SK-N-SH treated with all-trans-retinoic acid at 6 μM for 48 hours (cell line): ENCODE measurements at regions not wholly inside any gene's neighbourhood (a gene's known extent, or its start where the extent isn't known, plus 50 kb on each side); places are given as distances from the start of the nearest gene placed in this dataset.

Experiments
- ATAC-seq: fragments of 200-7000 bp; cut with Tn5 transposase; 3 replicates; pipeline ENCODE4 v1.9.1; 2020; ENCODE audit warnings: mild to moderate bottlenecking, moderate library complexity
- BACH2 ChIP-seq: fragments of 250-450 bp; sonication (Bioruptor Pico); IDR thresholded peaks from 2 replicates; pipeline ENCODE4 v1.9.0; 2021; ENCODE audit warnings: mild to moderate bottlenecking, borderline replicate concordance
- CREB5 ChIP-seq: fragments of 250-450 bp; sonication (Bioruptor Pico); IDR thresholded peaks from 2 replicates; pipeline ENCODE4 v1.5.1; 2020; ENCODE audit warnings: low read depth, mild to moderate bottlenecking, moderate library complexity
- CSDC2 ChIP-seq: fragments of 250-450 bp; sonication (Bioruptor Pico); IDR thresholded peaks from 2 replicates; pipeline ENCODE4 v1.5.0; 2020; ENCODE audit warnings: mild to moderate bottlenecking, moderate library complexity
- CSRNP3 ChIP-seq: fragments of 250-450 bp; sonication (Bioruptor Pico); IDR thresholded peaks from 2 replicates; pipeline ENCODE4 v1.5.1; 2021; ENCODE audit warnings: mild to moderate bottlenecking, moderate library complexity
- ESRRG ChIP-seq: fragments of 250-450 bp; sonication (Bioruptor Pico); IDR thresholded peaks from 2 replicates; pipeline ENCODE4 v1.6.1; 2021; ENCODE audit warnings: mild to moderate bottlenecking
- OSR1 ChIP-seq: fragments of 250-450 bp; sonication (Bioruptor Pico); IDR thresholded peaks from 2 replicates; pipeline ENCODE4 v1.8.0; 2022; ENCODE audit warnings: moderate library complexity, mild to moderate bottlenecking, inconsistent platforms
- PPARA ChIP-seq: fragments of 250-450 bp; sonication (Bioruptor Pico); IDR thresholded peaks from 2 replicates; pipeline ENCODE4 v1.5.0; 2020; ENCODE audit warnings: mild to moderate bottlenecking, borderline replicate concordance
- SNAI2 ChIP-seq: fragments of 250-450 bp; sonication (Bioruptor Pico); IDR thresholded peaks from 2 replicates; pipeline ENCODE4 v1.5.0; 2020; ENCODE audit warnings: mild to moderate bottlenecking, moderate library complexity
- TCF4 ChIP-seq: fragments of 250-450 bp; sonication (Bioruptor Pico); IDR thresholded peaks from 2 replicates; pipeline ENCODE4 v1.8.0; 2021; ENCODE audit warnings: mild to moderate bottlenecking, moderate library complexity, borderline replicate concordance
- TOX ChIP-seq: fragments of 250-450 bp; sonication (Bioruptor Pico); IDR thresholded peaks from 2 replicates; pipeline ENCODE4 v1.8.0; 2021; ENCODE audit warnings: mild to moderate bottlenecking, moderate library complexity, borderline replicate concordance
- TSHZ2 ChIP-seq: fragments of 250-450 bp; sonication (Bioruptor Pico); IDR thresholded peaks from 2 replicates; pipeline ENCODE4 v1.5.0; 2020; ENCODE audit warnings: mild to moderate bottlenecking, moderate library complexity
- ZFP30 ChIP-seq: fragments of 450-650 bp; formaldehyde crosslinking; IDR thresholded peaks from 2 replicates; pipeline ENCODE4 v1.5.0; 2022; ENCODE audit warnings: mild to moderate bottlenecking, moderate library complexity
- ZNF565 ChIP-seq: fragments of 450-650 bp; formaldehyde crosslinking; conservative IDR thresholded peaks from 2 replicates; pipeline ENCODE4 v1.5.0; 2020; ENCODE audit warnings: low read depth, mild to moderate bottlenecking, moderate library complexity
- ZNF70 ChIP-seq: fragments of 450-650 bp; formaldehyde crosslinking; IDR thresholded peaks from 2 replicates; pipeline ENCODE4 v1.5.0; 2020; ENCODE audit warnings: mild to moderate bottlenecking, moderate library complexity
- ZNF8 ChIP-seq: fragments of 450-650 bp; formaldehyde crosslinking; IDR thresholded peaks from 2 replicates; pipeline ENCODE4 v1.5.0; 2020; ENCODE audit warnings: mild to moderate bottlenecking, moderate library complexity
- TF ChIP-seq, protein P1 (sequence below): fragments of 250-450 bp; sonication (Bioruptor Pico); IDR thresholded peaks from 2 replicates; pipeline ENCODE4 v1.8.0; 2020; ENCODE audit warnings: mild to moderate bottlenecking, moderate library complexity, borderline replicate concordance
- TF ChIP-seq, protein P2 (sequence below): fragments of 250-450 bp; sonication (Bioruptor Pico); IDR thresholded peaks from 2 replicates; pipeline ENCODE4 v1.8.0; 2021; ENCODE audit warnings: low read depth, mild to moderate bottlenecking, moderate library complexity, borderline replicate concordance

DNA sequence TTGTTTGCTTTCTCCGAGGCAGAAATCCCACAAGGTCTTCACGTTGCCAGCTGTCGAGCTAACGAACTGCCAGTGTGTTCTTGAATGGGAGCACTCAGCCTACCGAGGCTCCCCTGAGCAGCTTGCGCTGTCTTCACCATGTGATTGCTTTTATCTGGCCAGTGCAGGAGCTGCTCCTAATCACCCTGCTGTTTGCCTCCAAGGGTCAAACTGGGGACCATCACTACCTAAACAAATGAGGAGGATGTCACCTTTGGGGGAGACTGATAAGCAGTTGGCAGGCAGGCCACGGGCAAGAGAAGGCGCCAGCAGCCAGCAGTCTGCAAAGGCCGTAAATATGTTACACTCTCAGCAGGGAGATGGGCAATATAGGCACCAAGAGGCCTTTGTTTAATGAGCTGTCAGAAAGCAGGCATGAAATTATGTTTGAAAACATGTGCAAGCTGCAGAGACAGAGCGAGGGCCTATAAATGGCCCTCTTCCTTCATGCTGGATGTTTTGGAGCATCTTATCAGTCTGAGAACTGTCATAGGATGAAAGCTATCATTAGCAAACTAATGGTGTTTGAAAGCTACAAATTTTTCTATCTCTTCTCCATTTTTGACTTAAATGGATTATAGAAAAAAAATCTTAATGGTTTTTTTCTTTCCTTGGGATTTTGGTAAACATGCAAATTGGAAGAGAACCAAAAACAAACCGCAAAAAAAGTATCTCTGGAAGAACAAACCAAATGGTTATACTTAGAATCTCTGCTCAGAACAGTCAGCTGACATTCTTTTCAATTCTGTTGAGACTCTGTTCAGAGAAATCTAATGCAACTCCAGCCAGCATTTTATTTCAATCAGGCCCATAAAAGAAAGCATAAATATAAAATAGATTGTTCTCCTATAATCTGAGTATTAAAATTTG, 267.3 kb upstream of the NPVF start:
- TF ChIP-seq CREB5 (CRISPR knock-in tag) (no peak), ZNF565 (CRISPR knock-in tag) (no peak), CSRNP3 (CRISPR knock-in tag) (no peak), BACH2 (CRISPR knock-in tag) (no peak), ZNF8 (CRISPR knock-in tag) (no peak), PPARA (no peak), SNAI2 (CRISPR knock-in tag) (no peak), OSR1 (CRISPR knock-in tag) (no peak), ESRRG (CRISPR knock-in tag) (no peak), TCF4 (CRISPR knock-in tag) (no peak), TOX (CRISPR knock-in tag) (no peak), CSDC2 (CRISPR knock-in tag) (no peak), ZFP30 (CRISPR knock-in tag) (no peak), ZNF70 (no peak)
- TF ChIP-seq, protein P1, sequence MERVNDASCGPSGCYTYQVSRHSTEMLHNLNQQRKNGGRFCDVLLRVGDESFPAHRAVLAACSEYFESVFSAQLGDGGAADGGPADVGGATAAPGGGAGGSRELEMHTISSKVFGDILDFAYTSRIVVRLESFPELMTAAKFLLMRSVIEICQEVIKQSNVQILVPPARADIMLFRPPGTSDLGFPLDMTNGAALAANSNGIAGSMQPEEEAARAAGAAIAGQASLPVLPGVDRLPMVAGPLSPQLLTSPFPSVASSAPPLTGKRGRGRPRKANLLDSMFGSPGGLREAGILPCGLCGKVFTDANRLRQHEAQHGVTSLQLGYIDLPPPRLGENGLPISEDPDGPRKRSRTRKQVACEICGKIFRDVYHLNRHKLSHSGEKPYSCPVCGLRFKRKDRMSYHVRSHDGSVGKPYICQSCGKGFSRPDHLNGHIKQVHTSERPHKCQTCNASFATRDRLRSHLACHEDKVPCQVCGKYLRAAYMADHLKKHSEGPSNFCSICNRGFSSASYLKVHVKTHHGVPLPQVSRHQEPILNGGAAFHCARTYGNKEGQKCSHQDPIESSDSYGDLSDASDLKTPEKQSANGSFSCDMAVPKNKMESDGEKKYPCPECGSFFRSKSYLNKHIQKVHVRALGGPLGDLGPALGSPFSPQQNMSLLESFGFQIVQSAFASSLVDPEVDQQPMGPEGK (CRISPR knock-in tag) = no peak
- TF ChIP-seq, protein P2, sequence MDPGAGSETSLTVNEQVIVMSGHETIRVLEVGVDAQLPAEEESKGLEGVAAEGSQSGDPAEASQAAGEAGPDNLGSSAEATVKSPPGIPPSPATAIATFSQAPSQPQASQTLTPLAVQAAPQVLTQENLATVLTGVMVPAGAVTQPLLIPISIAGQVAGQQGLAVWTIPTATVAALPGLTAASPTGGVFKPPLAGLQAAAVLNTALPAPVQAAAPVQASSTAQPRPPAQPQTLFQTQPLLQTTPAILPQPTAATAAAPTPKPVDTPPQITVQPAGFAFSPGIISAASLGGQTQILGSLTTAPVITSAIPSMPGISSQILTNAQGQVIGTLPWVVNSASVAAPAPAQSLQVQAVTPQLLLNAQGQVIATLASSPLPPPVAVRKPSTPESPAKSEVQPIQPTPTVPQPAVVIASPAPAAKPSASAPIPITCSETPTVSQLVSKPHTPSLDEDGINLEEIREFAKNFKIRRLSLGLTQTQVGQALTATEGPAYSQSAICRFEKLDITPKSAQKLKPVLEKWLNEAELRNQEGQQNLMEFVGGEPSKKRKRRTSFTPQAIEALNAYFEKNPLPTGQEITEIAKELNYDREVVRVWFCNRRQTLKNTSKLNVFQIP (CRISPR knock-in tag) = no peak
- ATAC-seq = no peak

GRCh38 chr7:25496476-25497368, 268.4 kb upstream of the NPVF start:
- TF ChIP-seq ZNF70 = no peak
- TF ChIP-seq SNAI2 (CRISPR knock-in tag) = no peak
- TF ChIP-seq TSHZ2 = no peak
- TF ChIP-seq ZFP30 (CRISPR knock-in tag) = no peak
- no peak for TF ChIP-seq PPARA
- TF ChIP-seq, protein P1 (CRISPR knock-in tag) = no peak
- TF ChIP-seq CREB5 (CRISPR knock-in tag) = no peak
- TF ChIP-seq TCF4 (CRISPR knock-in tag) = no peak
- TF ChIP-seq ZNF565 (CRISPR knock-in tag) = no peak
- no peak for ATAC-seq
